H9 (cell line): ENCODE measurements at regions not wholly inside any gene's neighbourhood (a gene's known extent, or its start where the extent isn't known, plus 50 kb on each side); places are given as distances from the start of the nearest gene placed in this dataset.

Experiments
- DNase-seq: peaks from one replicate; pipeline ENCODE4 v3.0.0-alpha.2; 2017
- H2AFZ ChIP-seq: one replicate; pipeline ENCODE4 v1.6.1; 2013; ENCODE audit warnings: mild to moderate bottlenecking, low read length, control low read depth, moderate library complexity
- H2AK5ac ChIP-seq: 2 replicates; pipeline ENCODE4 v1.6.1; 2013; ENCODE audit warnings: low read length, control low read depth, mixed read lengths; ENCODE audit not compliant: insufficient read length
- H2BK120ac ChIP-seq: one replicate; pipeline ENCODE4 v1.6.1; 2013; ENCODE audit warnings: low read depth, mild to moderate bottlenecking, low read length, control low read depth, inconsistent platforms; ENCODE audit not compliant: poor library complexity, severe bottlenecking
- H2BK12ac ChIP-seq: 2 replicates; pipeline ENCODE4 v1.6.1; 2013; ENCODE audit warnings: low read length, control low read depth, mixed read lengths, low read depth; ENCODE audit not compliant: insufficient read length
- H2BK15ac ChIP-seq: 2 replicates; pipeline ENCODE4 v1.6.1; 2013; ENCODE audit warnings: low read depth, low read length, control low read depth
- H2BK20ac ChIP-seq: one replicate; pipeline ENCODE4 v1.6.1; 2013; ENCODE audit warnings: low read depth, mild to moderate bottlenecking, low read length, control low read depth, inconsistent platforms; ENCODE audit not compliant: poor library complexity, severe bottlenecking
- H2BK5ac ChIP-seq: 2 replicates; pipeline ENCODE4 v1.6.1; 2013; ENCODE audit warnings: low read length, control low read depth, mixed read lengths; ENCODE audit not compliant: insufficient read length
- H3K14ac ChIP-seq: 2 replicates; pipeline ENCODE4 v1.6.1; 2013; ENCODE audit warnings: low read length, control low read depth; ENCODE audit not compliant: insufficient read depth
- H3K18ac ChIP-seq: 2 replicates; pipeline ENCODE4 v1.6.1; 2013; ENCODE audit warnings: low read depth, mild to moderate bottlenecking, mixed read lengths, low read length, control low read depth; ENCODE audit not compliant: insufficient read length
- H3K23ac ChIP-seq: 2 replicates; pipeline ENCODE4 v1.6.1; 2013; ENCODE audit warnings: low read length, control low read depth, mixed read lengths, low read depth; ENCODE audit not compliant: insufficient read length
- H3K23me2 ChIP-seq: 2 replicates; pipeline ENCODE4 v1.6.1; 2013; ENCODE audit warnings: low read depth, mild to moderate bottlenecking, mixed read lengths, low read length, control low read depth; ENCODE audit not compliant: insufficient read length, poor library complexity, severe bottlenecking
- H3K27ac ChIP-seq: 2 replicates; pipeline ENCODE4 v1.5.1; 2013; ENCODE audit warnings: low read length, control low read depth, mixed read lengths, low read depth; ENCODE audit not compliant: insufficient read length
- H3K27me3 ChIP-seq: 2 replicates; pipeline ENCODE4 v1.6.1; 2013; ENCODE audit warnings: low read length, control low read depth, inconsistent platforms; ENCODE audit not compliant: insufficient read depth
- H3K4ac ChIP-seq: 2 replicates; pipeline ENCODE4 v1.6.1; 2013; ENCODE audit warnings: low read depth, mild to moderate bottlenecking, control low read depth, inconsistent platforms, low read length, moderate library complexity
- H3K4me1 ChIP-seq: 2 replicates; pipeline ENCODE4 v1.6.1; 2013; ENCODE audit warnings: low read length, control low read depth, inconsistent platforms; ENCODE audit not compliant: insufficient read depth
- H3K4me2 ChIP-seq: 2 replicates; pipeline ENCODE4 v1.6.1; 2013; ENCODE audit warnings: low read length, control low read depth, mixed read lengths; ENCODE audit not compliant: insufficient read length, insufficient read depth
- H3K56ac ChIP-seq: 2 replicates; pipeline ENCODE4 v1.6.1; 2013; ENCODE audit warnings: low read depth, mild to moderate bottlenecking, mixed read lengths, low read length, control low read depth; ENCODE audit not compliant: insufficient read length
- H3K79me1 ChIP-seq: 2 replicates; pipeline ENCODE4 v1.6.1; 2013; ENCODE audit warnings: low read depth, mild to moderate bottlenecking, moderate library complexity, low read length, control low read depth, inconsistent platforms; ENCODE audit not compliant: insufficient read depth, poor library complexity, severe bottlenecking
- H3K79me2 ChIP-seq: 2 replicates; pipeline ENCODE4 v1.6.1; 2013; ENCODE audit warnings: low read length, control low read depth, inconsistent platforms; ENCODE audit not compliant: insufficient read depth
- H3K9ac ChIP-seq: 2 replicates; pipeline ENCODE4 v1.6.1; 2013; ENCODE audit warnings: low read length, control low read depth, mixed read lengths; ENCODE audit not compliant: insufficient read length; ENCODE audit errors: extremely low read depth
- H3K9me3 ChIP-seq: one replicate; pipeline ENCODE4 v1.6.1; 2013; ENCODE audit warnings: low read depth, low read length, inconsistent platforms; ENCODE audit not compliant: control insufficient read depth
- H3T11ph ChIP-seq: one replicate; pipeline ENCODE4 v1.6.1; 2013; ENCODE audit warnings: mild to moderate bottlenecking, low read length, control low read depth, inconsistent platforms
- H4K20me1 ChIP-seq: one replicate; pipeline ENCODE4 v1.6.1; 2013; ENCODE audit not compliant: control insufficient read depth, insufficient read length, insufficient read depth
- H4K5ac ChIP-seq: 2 replicates; pipeline ENCODE4 v1.6.1; 2013; ENCODE audit warnings: low read depth, mild to moderate bottlenecking, mixed read lengths, low read length, control low read depth; ENCODE audit not compliant: insufficient read length
- H4K8ac ChIP-seq: replicated peaks from 2 replicates; pipeline ENCODE4 v1.6.1; 2013; ENCODE audit warnings: low read length, control low read depth, mixed read lengths, low read depth; ENCODE audit not compliant: insufficient read length
- H4K91ac ChIP-seq: 2 replicates; pipeline ENCODE4 v1.6.1; 2013; ENCODE audit warnings: low read depth, mild to moderate bottlenecking, moderate library complexity, mixed read lengths, low read length, control low read depth; ENCODE audit not compliant: insufficient read length
- H3K27ac Mint-ChIP-seq, 3 experiments: 2 replicates in 2 of 3; 3 replicates in 1 of 3; pipeline ENCODE4 v1.8.0; 2020 to 2021; ENCODE audit warnings: mixed read lengths in 3 of 3, mild to moderate bottlenecking in 1 of 3, moderate library complexity in 1 of 3
- H3K27me3 Mint-ChIP-seq: 2 replicates; pipeline ENCODE4 v1.8.0; 2021; ENCODE audit warnings: low read depth, mild to moderate bottlenecking, moderate library complexity, mixed read lengths
- H3K36me3 Mint-ChIP-seq, 3 experiments: 2 replicates in 2 of 3; 3 replicates in 1 of 3; pipeline ENCODE4 v1.8.0; 2020 to 2021; ENCODE audit warnings: low read depth in 3 of 3, mixed read lengths in 3 of 3; ENCODE audit not compliant: insufficient read depth in 1 of 3
- H3K4me1 Mint-ChIP-seq, 2 experiments: 2 replicates each; pipeline ENCODE4 v1.8.0; 2020; ENCODE audit warnings: mixed read lengths in 2 of 2
- H3K4me3 Mint-ChIP-seq, 2 experiments: 2 replicates in 1 of 2; 3 replicates in 1 of 2; pipeline ENCODE4 v1.8.0; 2020 to 2021; ENCODE audit warnings: mild to moderate bottlenecking in 2 of 2, mixed read lengths in 2 of 2, moderate library complexity in 1 of 2
- H3K9me3 Mint-ChIP-seq, 2 experiments: 2 replicates in 1 of 2; 3 replicates in 1 of 2; pipeline ENCODE4 v1.8.0; 2020; ENCODE audit warnings: mild to moderate bottlenecking in 2 of 2, mixed read lengths in 2 of 2, moderate library complexity in 1 of 2
- TF ChIP-seq, protein P1 (sequence below): fragments of 200-600 bp; sonication (generic); conservative IDR thresholded peaks from 3 replicates; pipeline ENCODE4 v1.8.0; 2021; ENCODE audit warnings: antibody characterized with exemption, mild to moderate bottlenecking

DNA sequence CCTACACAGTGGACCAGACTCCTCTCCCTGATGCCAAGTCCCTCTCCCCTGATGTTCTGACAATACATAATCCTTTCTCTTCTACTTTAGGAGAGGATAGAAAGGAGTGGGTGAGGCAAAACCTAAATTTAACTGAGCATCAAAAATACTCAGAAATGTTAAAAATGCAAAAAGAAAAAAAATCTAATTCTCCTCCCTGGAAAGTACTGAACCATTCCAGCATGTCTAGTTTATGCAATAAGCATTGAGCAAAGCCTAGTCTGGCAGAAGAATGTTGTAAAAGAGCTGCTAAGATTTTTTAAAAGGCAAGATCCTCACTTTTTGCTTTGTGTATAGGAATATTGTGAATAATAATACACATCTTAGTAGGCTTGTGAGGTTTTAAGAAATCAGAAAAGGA, 116.6 kb upstream of the STXBP5 start:
- H3K79me1 ChIP-seq, result no peaks in the 10 kb centered on the region
- no peak overlapping the region for H3T11ph ChIP-seq
- no peak overlapping the region for H2BK20ac ChIP-seq
- H3K27ac ChIP-seq, result no peak overlapping the region
- Mint-ChIP-seq H3K4me3 (no peak overlapping the region), H3K27me3 (no peaks in the 10 kb centered on the region), H3K27ac (no peak overlapping the region), H3K36me3 (0 out of 7 replicates have a peak, but pooled peaks cover 0 to 2% (median 0%) of the 10 kb centered on the region in 3 experiments), H3K9me3 (peaks cover 0 to 4% of the 10 kb centered on the region in 2 experiments; a peak in 1 of 5 replicates), H3K4me1 (peaks cover 0 to 3% of the 10 kb centered on the region in 2 experiments; a peak in 1 of 4 replicates)
- H2BK12ac ChIP-seq, result no peak overlapping the region
- H3K23me2 ChIP-seq, result no peaks in the 10 kb centered on the region
- H2BK15ac ChIP-seq, result no peak overlapping the region
- H2BK5ac ChIP-seq, result no peak overlapping the region
- H3K27me3 ChIP-seq, result no peaks in the 10 kb centered on the region
- H4K5ac ChIP-seq, result no peak overlapping the region
- no peak overlapping the region for H4K91ac ChIP-seq
- no peak overlapping the region for H3K56ac ChIP-seq
- H3K9me3 ChIP-seq, result no peaks in the 10 kb centered on the region
- H3K18ac ChIP-seq, result no peak overlapping the region
- H3K9ac ChIP-seq, result no peak overlapping the region
- H2BK120ac ChIP-seq, result no peak overlapping the region
- H4K8ac ChIP-seq, result no peak overlapping the region
- no peaks in the 10 kb centered on the region for H3K4me1 ChIP-seq
- no peak overlapping the region for H3K4me2 ChIP-seq
- H3K14ac ChIP-seq, result no peak overlapping the region
- DNase-seq, result no peak
- H3K23ac ChIP-seq, result no peak overlapping the region
- no peak overlapping the region for H2AFZ ChIP-seq
- no peaks in the 10 kb centered on the region for H3K79me2 ChIP-seq
- H3K4ac ChIP-seq, result no peak overlapping the region
- TF ChIP-seq, protein P1, sequence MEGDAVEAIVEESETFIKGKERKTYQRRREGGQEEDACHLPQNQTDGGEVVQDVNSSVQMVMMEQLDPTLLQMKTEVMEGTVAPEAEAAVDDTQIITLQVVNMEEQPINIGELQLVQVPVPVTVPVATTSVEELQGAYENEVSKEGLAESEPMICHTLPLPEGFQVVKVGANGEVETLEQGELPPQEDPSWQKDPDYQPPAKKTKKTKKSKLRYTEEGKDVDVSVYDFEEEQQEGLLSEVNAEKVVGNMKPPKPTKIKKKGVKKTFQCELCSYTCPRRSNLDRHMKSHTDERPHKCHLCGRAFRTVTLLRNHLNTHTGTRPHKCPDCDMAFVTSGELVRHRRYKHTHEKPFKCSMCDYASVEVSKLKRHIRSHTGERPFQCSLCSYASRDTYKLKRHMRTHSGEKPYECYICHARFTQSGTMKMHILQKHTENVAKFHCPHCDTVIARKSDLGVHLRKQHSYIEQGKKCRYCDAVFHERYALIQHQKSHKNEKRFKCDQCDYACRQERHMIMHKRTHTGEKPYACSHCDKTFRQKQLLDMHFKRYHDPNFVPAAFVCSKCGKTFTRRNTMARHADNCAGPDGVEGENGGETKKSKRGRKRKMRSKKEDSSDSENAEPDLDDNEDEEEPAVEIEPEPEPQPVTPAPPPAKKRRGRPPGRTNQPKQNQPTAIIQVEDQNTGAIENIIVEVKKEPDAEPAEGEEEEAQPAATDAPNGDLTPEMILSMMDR, result no peak
- no peaks in the 10 kb centered on the region for H4K20me1 ChIP-seq
- H2AK5ac ChIP-seq, result no peak overlapping the region
